GM18858 (cell line): ENCODE measurements at regions not wholly inside any gene's neighbourhood (a gene's known extent, or its start where the extent isn't known, plus 50 kb on each side); places are given as distances from the start of the nearest gene placed in this dataset.
"Not testable (repeated sequence)": the region's sequence is repeated elsewhere in the genome, so short reads cannot be mapped to it uniquely, and the experiment has no call there.

Experiments used
- ATAC-seq: cut with Tn5 transposase; IDR thresholded peaks from one replicate; pipeline ENCODE4 v1.9.1; 2021; ENCODE audit not compliant: unreplicated experiment

- no peak for ATAC-seq
These were observed 2698.7 kb downstream of the PCDH9 start for GRCh38 chr13:64531400-64531799.

GRCh38 chr13:64529874-64530485 lies 2700.2 kb downstream of the PCDH9 start:
- peak; percentile 89 for ATAC-seq

- ATAC-seq: no peak
These were observed 2701.3 kb downstream of the PCDH9 start for GRCh38 chr13:64528838-64529237.

- no peak for ATAC-seq
These were observed 2702.6 kb downstream of the PCDH9 start for GRCh38 chr13:64527561-64527960.

- no peak for ATAC-seq
These were observed 2704.4 kb downstream of the PCDH9 start for GRCh38 chr13:64525687-64526086.

- ATAC-seq: no peak
These were observed 2719.4 kb downstream of the PCDH9 start for GRCh38 chr13:64510747-64511146.

- no peak for ATAC-seq
These were observed 2723.9 kb downstream of the PCDH9 start for GRCh38 chr13:64506246-64506645.

GRCh38 chr13:64505336-64505910 lies 2724.7 kb downstream of the PCDH9 start:
- ATAC-seq: no peak

- ATAC-seq: no peak
These were observed 2741.4 kb downstream of the PCDH9 start for GRCh38 chr13:64488731-64489130.

- no peak for ATAC-seq
These were observed 2747.8 kb downstream of the PCDH9 start for GRCh38 chr13:64482373-64482772.

GRCh38 chr13:64480672-64481071 lies 2749.5 kb downstream of the PCDH9 start:
- no peak for ATAC-seq

- ATAC-seq: no peak
These were observed 2749.9 kb downstream of the PCDH9 start for GRCh38 chr13:64480211-64480610.

GRCh38 chr13:64477146-64477545 lies 2753.0 kb downstream of the PCDH9 start:
- no peak for ATAC-seq

GRCh38 chr13:64476041-64476568 lies 2754.0 kb downstream of the PCDH9 start:
- ATAC-seq: not testable (repeated sequence)

GRCh38 chr13:64471916-64472315 lies 2758.2 kb downstream of the PCDH9 start:
- ATAC-seq: no peak

GRCh38 chr13:64470751-64471150 lies 2759.4 kb downstream of the PCDH9 start:
- no peak for ATAC-seq

GRCh38 chr13:64459778-64460177 lies 2770.4 kb downstream of the PCDH9 start:
- ATAC-seq: no peak

- ATAC-seq: no peak
These were observed 2772.2 kb downstream of the PCDH9 start for GRCh38 chr13:64457976-64458375.

GRCh38 chr13:64455124-64455523 lies 2775.0 kb downstream of the PCDH9 start:
- no peak for ATAC-seq

- ATAC-seq: no peak
These were observed 2776.3 kb downstream of the PCDH9 start for GRCh38 chr13:64453831-64454230.

- no peak for ATAC-seq
These were observed 2783.8 kb downstream of the PCDH9 start for GRCh38 chr13:64446372-64446771.

GRCh38 chr13:64441740-64442139 lies 2788.4 kb downstream of the PCDH9 start:
- ATAC-seq: no peak

GRCh38 chr13:64438084-64438483 lies 2792.1 kb downstream of the PCDH9 start:
- no peak for ATAC-seq
